HEK293 (cell line): ENCODE measurements at regions not wholly inside any gene's neighbourhood (a gene's known extent, or its start where the extent isn't known, plus 50 kb on each side); places are given as distances from the start of the nearest gene placed in this dataset.

Experiments
- CTCF ChIA-PET: fragments of 350-600 bp; formaldehyde crosslinking; extraction: SDS; loops from one replicate; lab custom pipeline; 2021; ENCODE audit warnings: antibody characterized with exemption; lab: Yijun Ruan, JAX
- POLR2A ChIA-PET: fragments of 300-600 bp; formaldehyde crosslinking; extraction: SDS; loops from one replicate; lab custom pipeline; 2020; ENCODE audit warnings: antibody characterized with exemption, inconsistent platforms; lab: Yijun Ruan, JAX
- H3K27ac ChIP-seq: fragments of 200-500 bp; sonication (Bioruptor generic); 2 replicates; pipeline ENCODE4 v1.5.1; 2014; ENCODE audit warnings: low read depth, low read length, control low read depth, inconsistent platforms; ENCODE audit errors: extremely low read depth
- H3K36me3 ChIP-seq, 2 experiments: fragments of 200-500 bp in 1 of 2; sonication (Bioruptor generic) in 1 of 2; 1 replicate in 1 of 2; 2 replicates in 1 of 2; pipeline ENCODE4 v1.5.1; 2014 to 2017; ENCODE audit warnings: inconsistent platforms in 2 of 2, low read length in 2 of 2; ENCODE audit not compliant: control insufficient read depth in 2 of 2, insufficient read depth in 1 of 2
- H3K4me1 ChIP-seq: fragments of 200-500 bp; sonication (Bioruptor generic); 2 replicates; pipeline ENCODE4 v1.5.1; 2014; ENCODE audit warnings: mild to moderate bottlenecking, low read length, inconsistent platforms; ENCODE audit not compliant: control insufficient read depth, insufficient read depth
- H3K4me3 ChIP-seq: 2 replicates; pipeline ENCODE4 v1.5.1; 2011; ENCODE audit warnings: low read depth, mild to moderate bottlenecking, control low read depth, low read length, moderate library complexity
- H3K9me3 ChIP-seq: fragments of 200-500 bp; sonication (Bioruptor generic); 2 replicates; pipeline ENCODE4 v1.5.1; 2014; ENCODE audit warnings: low read depth, low read length, inconsistent platforms; ENCODE audit not compliant: control insufficient read depth, insufficient read depth
- KLF1 ChIP-seq: fragments of 450-650 bp; formaldehyde crosslinking; IDR thresholded peaks from 2 replicates; pipeline ENCODE4 v1.5.1; 2016; ENCODE audit warnings: missing biosample characterization, missing genetic modification characterization
- REPIN1 ChIP-seq: fragments of 450-650 bp; formaldehyde crosslinking; IDR thresholded peaks from 2 replicates; pipeline ENCODE4 v1.5.1; 2017; ENCODE audit warnings: missing biosample characterization, missing genetic modification characterization, low read depth
- SALL2 ChIP-seq: fragments of 450-650 bp; formaldehyde crosslinking; IDR thresholded peaks from 2 replicates; pipeline ENCODE4 v1.5.0; 2017; ENCODE audit warnings: missing biosample characterization, mild to moderate bottlenecking, missing genetic modification characterization, borderline replicate concordance
- SETDB1 ChIP-seq: IDR thresholded peaks from one replicate; pipeline ENCODE4 v1.6.1; 2017; ENCODE audit warnings: mild to moderate bottlenecking, low read length, moderate library complexity, mixed read lengths; ENCODE audit not compliant: insufficient read length
- ZNF169 ChIP-seq: fragments of 450-650 bp; formaldehyde crosslinking; IDR thresholded peaks from 2 replicates; pipeline ENCODE4 v1.5.1; 2016; ENCODE audit warnings: missing biosample characterization, missing genetic modification characterization
- ZNF366 ChIP-seq: fragments of 450-650 bp; formaldehyde crosslinking; conservative IDR thresholded peaks from 2 replicates; pipeline ENCODE4 v1.5.1; 2016; ENCODE audit warnings: missing biosample characterization, missing genetic modification characterization
- ZNF426 ChIP-seq: fragments of 450-650 bp; formaldehyde crosslinking; IDR thresholded peaks from 2 replicates; pipeline ENCODE4 v1.5.1; 2017; ENCODE audit warnings: missing biosample characterization, missing genetic modification characterization, mild to moderate bottlenecking, inconsistent platforms, moderate library complexity
- ZNF514 ChIP-seq: fragments of 450-650 bp; formaldehyde crosslinking; IDR thresholded peaks from 2 replicates; pipeline ENCODE4 v1.5.1; 2016; ENCODE audit warnings: missing biosample characterization, missing genetic modification characterization
- ZNF623 ChIP-seq: fragments of 450-650 bp; formaldehyde crosslinking; IDR thresholded peaks from 2 replicates; pipeline ENCODE4 v1.5.1; 2016; ENCODE audit warnings: missing biosample characterization, missing genetic modification characterization
- ZNF791 ChIP-seq: fragments of 450-650 bp; formaldehyde crosslinking; IDR thresholded peaks from 2 replicates; pipeline ENCODE4 v1.5.1; 2016; ENCODE audit warnings: missing biosample characterization, missing genetic modification characterization
- ZNF792 ChIP-seq: fragments of 450-650 bp; formaldehyde crosslinking; IDR thresholded peaks from 2 replicates; pipeline ENCODE4 v1.5.1; 2016; ENCODE audit warnings: missing biosample characterization, missing genetic modification characterization
- TF ChIP-seq, protein P1 (sequence below): fragments of 450-650 bp; formaldehyde crosslinking; optimal IDR thresholded peaks from 2 replicates; pipeline ENCODE3; 2016; ENCODE audit warnings: missing biosample characterization, mild to moderate bottlenecking, missing genetic modification characterization
- TF ChIP-seq, protein P2 (sequence below): fragments of 450-650 bp; IDR thresholded peaks from 2 replicates; pipeline ENCODE4 v1.5.1; 2018; ENCODE audit warnings: missing biosample characterization, mild to moderate bottlenecking, missing genetic modification characterization
- TF ChIP-seq, protein P3 (sequence below): fragments of 450-650 bp; formaldehyde crosslinking; IDR thresholded peaks from 2 replicates; pipeline ENCODE4 v1.5.1; 2016; ENCODE audit warnings: missing biosample characterization, missing genetic modification characterization
- TF ChIP-seq, protein P4 (sequence below): fragments of 450-650 bp; formaldehyde crosslinking; IDR thresholded peaks from 2 replicates; pipeline ENCODE4 v1.5.1; 2017; ENCODE audit warnings: missing biosample characterization, missing genetic modification characterization
- TF ChIP-seq, protein P5 (sequence below): fragments of 450-650 bp; formaldehyde crosslinking; IDR thresholded peaks from 2 replicates; pipeline ENCODE4 v1.5.1; 2016; ENCODE audit warnings: missing biosample characterization, missing genetic modification characterization
- TF ChIP-seq, protein P6 (sequence below): fragments of 450-650 bp; formaldehyde crosslinking; conservative IDR thresholded peaks from 2 replicates; pipeline ENCODE4 v1.5.1; 2016; ENCODE audit warnings: low read depth, missing biosample characterization, missing genetic modification characterization
- TF ChIP-seq, protein P7 (sequence below): fragments of 450-650 bp; formaldehyde crosslinking; IDR thresholded peaks from 2 replicates; pipeline ENCODE4 v1.5.1; 2017; ENCODE audit warnings: missing biosample characterization, missing genetic modification characterization

DNA sequence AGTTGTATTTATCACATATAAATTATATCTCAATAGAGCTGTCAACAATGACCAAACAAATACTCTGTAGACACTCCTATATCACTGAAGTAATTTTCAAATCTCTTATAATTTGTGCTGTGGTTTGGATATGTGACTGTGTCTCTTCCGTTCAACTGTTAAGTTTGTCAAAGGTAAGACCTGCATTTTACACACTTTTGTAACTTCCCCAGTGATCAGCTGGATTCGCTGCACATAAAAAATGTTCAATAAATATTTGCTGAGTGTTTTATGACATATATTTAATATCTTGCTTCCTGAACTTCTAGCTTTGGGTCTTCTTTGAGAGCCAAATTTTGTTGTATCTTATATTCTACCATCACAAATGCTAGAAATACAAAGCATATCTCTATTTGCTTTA is 57.3 kb upstream of the ROCK1 start:
- no peak overlapping the region for H3K4me3 ChIP-seq
- no peak for TF ChIP-seq ZNF514
- TF ChIP-seq, protein P1, sequence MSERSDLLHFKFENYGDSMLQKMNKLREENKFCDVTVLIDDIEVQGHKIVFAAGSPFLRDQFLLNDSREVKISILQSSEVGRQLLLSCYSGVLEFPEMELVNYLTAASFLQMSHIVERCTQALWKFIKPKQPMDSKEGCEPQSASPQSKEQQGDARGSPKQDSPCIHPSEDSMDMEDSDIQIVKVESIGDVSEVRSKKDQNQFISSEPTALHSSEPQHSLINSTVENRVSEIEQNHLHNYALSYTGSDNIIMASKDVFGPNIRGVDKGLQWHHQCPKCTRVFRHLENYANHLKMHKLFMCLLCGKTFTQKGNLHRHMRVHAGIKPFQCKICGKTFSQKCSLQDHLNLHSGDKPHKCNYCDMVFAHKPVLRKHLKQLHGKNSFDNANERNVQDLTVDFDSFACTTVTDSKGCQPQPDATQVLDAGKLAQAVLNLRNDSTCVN (tag by site-specific recombination): no peak
- TF ChIP-seq, protein P2, sequence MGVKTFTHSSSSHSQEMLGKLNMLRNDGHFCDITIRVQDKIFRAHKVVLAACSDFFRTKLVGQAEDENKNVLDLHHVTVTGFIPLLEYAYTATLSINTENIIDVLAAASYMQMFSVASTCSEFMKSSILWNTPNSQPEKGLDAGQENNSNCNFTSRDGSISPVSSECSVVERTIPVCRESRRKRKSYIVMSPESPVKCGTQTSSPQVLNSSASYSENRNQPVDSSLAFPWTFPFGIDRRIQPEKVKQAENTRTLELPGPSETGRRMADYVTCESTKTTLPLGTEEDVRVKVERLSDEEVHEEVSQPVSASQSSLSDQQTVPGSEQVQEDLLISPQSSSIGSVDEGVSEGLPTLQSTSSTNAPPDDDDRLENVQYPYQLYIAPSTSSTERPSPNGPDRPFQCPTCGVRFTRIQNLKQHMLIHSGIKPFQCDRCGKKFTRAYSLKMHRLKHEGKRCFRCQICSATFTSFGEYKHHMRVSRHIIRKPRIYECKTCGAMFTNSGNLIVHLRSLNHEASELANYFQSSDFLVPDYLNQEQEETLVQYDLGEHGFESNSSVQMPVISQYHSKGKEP (tag by site-specific recombination): no peak
- no peak for TF ChIP-seq ZNF791 (tag by site-specific recombination)
- TF ChIP-seq, protein P3, sequence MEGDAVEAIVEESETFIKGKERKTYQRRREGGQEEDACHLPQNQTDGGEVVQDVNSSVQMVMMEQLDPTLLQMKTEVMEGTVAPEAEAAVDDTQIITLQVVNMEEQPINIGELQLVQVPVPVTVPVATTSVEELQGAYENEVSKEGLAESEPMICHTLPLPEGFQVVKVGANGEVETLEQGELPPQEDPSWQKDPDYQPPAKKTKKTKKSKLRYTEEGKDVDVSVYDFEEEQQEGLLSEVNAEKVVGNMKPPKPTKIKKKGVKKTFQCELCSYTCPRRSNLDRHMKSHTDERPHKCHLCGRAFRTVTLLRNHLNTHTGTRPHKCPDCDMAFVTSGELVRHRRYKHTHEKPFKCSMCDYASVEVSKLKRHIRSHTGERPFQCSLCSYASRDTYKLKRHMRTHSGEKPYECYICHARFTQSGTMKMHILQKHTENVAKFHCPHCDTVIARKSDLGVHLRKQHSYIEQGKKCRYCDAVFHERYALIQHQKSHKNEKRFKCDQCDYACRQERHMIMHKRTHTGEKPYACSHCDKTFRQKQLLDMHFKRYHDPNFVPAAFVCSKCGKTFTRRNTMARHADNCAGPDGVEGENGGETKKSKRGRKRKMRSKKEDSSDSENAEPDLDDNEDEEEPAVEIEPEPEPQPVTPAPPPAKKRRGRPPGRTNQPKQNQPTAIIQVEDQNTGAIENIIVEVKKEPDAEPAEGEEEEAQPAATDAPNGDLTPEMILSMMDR (tag by site-specific recombination): no peak
- POLR2A ChIA-PET: no interaction called here
- H3K36me3 ChIP-seq: no peaks in the 10 kb centered on the region
- no peak overlapping the region for H3K27ac ChIP-seq
- CTCF ChIA-PET: interaction anchor here (0.5 to 4.9 kb wide), 3 partner anchors 11 to 31 kb away, joined by 3 to 22 read pairs (median 4); no protein-coding TSS in a partner anchor
- H3K4me1 ChIP-seq: no peaks in the 10 kb centered on the region
- no peaks in the 10 kb centered on the region for H3K9me3 ChIP-seq

DNA sequence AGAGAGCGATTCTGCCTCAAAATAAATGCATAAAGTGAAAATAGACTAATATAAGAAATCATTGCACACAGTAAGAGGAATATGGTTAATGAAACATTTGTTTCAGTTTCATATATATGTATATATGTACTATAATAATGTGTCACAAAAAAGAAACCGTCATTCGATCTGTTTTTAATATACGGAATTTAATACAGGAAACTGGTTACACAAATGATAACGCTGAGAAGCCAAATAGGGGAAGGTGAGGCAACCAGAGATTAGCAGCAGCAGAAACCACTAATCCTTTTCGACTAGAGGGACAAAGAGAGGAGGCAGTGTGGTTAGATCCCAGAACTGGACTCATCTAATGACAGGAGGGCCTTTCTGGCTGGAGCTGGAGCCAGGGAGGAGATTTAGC is 64.2 kb upstream of the GREB1L start:
- Histone ChIP-seq H3K4me1 (no peaks in the 10 kb centered on the region), H3K9me3 (no peaks in the 10 kb centered on the region), H3K27ac (no peak overlapping the region)
- POLR2A ChIA-PET: no interaction called here
- TF ChIP-seq ZNF366 (no peak), ZNF792 (tag by site-specific recombination) (no peak), ZNF169 (tag by site-specific recombination) (no peak), ZNF623 (no peak), REPIN1 (tag by site-specific recombination) (no peak), SALL2 (tag by site-specific recombination) (no peak), ZNF426 (tag by site-specific recombination) (no peak), KLF1 (no peak), SETDB1 (no peak)
- TF ChIP-seq, protein P4, sequence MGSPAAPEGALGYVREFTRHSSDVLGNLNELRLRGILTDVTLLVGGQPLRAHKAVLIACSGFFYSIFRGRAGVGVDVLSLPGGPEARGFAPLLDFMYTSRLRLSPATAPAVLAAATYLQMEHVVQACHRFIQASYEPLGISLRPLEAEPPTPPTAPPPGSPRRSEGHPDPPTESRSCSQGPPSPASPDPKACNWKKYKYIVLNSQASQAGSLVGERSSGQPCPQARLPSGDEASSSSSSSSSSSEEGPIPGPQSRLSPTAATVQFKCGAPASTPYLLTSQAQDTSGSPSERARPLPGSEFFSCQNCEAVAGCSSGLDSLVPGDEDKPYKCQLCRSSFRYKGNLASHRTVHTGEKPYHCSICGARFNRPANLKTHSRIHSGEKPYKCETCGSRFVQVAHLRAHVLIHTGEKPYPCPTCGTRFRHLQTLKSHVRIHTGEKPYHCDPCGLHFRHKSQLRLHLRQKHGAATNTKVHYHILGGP: no peak
- TF ChIP-seq, protein P5, sequence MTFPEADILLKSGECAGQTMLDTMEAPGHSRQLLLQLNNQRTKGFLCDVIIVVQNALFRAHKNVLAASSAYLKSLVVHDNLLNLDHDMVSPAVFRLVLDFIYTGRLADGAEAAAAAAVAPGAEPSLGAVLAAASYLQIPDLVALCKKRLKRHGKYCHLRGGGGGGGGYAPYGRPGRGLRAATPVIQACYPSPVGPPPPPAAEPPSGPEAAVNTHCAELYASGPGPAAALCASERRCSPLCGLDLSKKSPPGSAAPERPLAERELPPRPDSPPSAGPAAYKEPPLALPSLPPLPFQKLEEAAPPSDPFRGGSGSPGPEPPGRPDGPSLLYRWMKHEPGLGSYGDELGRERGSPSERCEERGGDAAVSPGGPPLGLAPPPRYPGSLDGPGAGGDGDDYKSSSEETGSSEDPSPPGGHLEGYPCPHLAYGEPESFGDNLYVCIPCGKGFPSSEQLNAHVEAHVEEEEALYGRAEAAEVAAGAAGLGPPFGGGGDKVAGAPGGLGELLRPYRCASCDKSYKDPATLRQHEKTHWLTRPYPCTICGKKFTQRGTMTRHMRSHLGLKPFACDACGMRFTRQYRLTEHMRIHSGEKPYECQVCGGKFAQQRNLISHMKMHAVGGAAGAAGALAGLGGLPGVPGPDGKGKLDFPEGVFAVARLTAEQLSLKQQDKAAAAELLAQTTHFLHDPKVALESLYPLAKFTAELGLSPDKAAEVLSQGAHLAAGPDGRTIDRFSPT (tag by site-specific recombination): no peak
- TF ChIP-seq, protein P6, sequence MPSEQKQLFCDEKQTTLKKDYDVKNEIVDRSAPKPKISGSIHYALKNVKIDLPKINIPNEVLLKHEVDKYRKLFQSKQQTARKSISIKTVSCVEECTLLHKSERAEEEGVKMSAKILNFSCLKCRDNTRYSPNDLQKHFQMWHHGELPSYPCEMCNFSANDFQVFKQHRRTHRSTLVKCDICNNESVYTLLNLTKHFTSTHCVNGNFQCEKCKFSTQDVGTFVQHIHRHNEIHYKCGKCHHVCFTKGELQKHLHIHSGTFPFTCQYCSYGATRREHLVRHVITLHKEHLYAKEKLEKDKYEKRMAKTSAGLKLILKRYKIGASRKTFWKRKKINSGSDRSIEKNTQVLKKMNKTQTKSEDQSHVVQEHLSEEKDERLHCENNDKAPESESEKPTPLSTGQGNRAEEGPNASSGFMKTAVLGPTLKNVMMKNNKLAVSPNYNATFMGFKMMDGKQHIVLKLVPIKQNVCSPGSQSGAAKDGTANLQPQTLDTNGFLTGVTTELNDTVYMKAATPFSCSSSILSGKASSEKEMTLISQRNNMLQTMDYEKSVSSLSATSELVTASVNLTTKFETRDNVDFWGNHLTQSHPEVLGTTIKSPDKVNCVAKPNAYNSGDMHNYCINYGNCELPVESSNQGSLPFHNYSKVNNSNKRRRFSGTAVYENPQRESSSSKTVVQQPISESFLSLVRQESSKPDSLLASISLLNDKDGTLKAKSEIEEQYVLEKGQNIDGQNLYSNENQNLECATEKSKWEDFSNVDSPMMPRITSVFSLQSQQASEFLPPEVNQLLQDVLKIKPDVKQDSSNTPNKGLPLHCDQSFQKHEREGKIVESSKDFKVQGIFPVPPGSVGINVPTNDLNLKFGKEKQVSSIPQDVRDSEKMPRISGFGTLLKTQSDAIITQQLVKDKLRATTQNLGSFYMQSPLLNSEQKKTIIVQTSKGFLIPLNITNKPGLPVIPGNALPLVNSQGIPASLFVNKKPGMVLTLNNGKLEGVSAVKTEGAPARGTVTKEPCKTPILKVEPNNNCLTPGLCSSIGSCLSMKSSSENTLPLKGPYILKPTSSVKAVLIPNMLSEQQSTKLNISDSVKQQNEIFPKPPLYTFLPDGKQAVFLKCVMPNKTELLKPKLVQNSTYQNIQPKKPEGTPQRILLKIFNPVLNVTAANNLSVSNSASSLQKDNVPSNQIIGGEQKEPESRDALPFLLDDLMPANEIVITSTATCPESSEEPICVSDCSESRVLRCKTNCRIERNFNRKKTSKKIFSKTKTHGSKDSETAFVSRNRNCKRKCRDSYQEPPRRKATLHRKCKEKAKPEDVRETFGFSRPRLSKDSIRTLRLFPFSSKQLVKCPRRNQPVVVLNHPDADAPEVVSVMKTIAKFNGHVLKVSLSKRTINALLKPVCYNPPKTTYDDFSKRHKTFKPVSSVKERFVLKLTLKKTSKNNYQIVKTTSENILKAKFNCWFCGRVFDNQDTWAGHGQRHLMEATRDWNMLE (tag by site-specific recombination): no peak
- TF ChIP-seq, protein P7, sequence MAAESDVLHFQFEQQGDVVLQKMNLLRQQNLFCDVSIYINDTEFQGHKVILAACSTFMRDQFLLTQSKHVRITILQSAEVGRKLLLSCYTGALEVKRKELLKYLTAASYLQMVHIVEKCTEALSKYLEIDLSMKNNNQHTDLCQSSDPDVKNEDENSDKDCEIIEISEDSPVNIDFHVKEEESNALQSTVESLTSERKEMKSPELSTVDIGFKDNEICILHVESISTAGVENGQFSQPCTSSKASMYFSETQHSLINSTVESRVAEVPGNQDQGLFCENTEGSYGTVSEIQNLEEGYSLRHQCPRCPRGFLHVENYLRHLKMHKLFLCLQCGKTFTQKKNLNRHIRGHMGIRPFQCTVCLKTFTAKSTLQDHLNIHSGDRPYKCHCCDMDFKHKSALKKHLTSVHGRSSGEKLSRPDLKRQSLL (tag by site-specific recombination): no peak
- TF ChIP-seq, all 188 proteins: peak for 0
- CTCF ChIA-PET: interaction anchor here (0.5 to 5.8 kb wide), 5 partner anchors 11 to 190 kb away, joined by 3 to 96 read pairs (median 4); partner anchors contain the start of gene ROCK1
- Histone ChIP-seq H3K36me3 (no peaks in the 10 kb centered on the region), H3K4me3 (no peak overlapping the region)
